ENCODE measurements at regions not wholly inside any gene's neighbourhood (a gene's known extent, or its start where the extent isn't known, plus 50 kb on each side); places are given as distances from the start of the nearest gene placed in this dataset.

DNA sequence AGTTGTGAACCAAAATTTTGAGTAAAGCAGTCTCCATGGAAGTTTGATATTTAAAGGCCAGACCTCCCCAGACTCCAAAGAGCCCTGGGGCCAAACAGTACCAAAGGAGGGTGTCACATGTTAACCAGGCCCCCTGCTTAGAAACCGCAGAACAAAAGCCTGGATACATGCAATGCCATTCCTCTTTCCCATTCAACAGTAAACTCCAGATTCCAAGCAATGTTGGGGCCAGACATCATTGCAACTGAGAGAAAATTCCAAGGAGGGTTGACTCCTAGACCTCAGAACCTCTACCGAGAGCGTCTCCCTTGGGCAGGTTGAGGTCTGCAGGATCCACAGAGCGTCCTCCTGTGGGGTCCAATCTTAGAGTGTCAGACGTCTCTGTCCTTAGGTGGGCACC is 404.4 kb upstream of the SYT4 start:
- no peak overlapping the region for H3K27ac ChIP-seq
- TF ChIP-seq, protein P1, sequence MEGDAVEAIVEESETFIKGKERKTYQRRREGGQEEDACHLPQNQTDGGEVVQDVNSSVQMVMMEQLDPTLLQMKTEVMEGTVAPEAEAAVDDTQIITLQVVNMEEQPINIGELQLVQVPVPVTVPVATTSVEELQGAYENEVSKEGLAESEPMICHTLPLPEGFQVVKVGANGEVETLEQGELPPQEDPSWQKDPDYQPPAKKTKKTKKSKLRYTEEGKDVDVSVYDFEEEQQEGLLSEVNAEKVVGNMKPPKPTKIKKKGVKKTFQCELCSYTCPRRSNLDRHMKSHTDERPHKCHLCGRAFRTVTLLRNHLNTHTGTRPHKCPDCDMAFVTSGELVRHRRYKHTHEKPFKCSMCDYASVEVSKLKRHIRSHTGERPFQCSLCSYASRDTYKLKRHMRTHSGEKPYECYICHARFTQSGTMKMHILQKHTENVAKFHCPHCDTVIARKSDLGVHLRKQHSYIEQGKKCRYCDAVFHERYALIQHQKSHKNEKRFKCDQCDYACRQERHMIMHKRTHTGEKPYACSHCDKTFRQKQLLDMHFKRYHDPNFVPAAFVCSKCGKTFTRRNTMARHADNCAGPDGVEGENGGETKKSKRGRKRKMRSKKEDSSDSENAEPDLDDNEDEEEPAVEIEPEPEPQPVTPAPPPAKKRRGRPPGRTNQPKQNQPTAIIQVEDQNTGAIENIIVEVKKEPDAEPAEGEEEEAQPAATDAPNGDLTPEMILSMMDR (IDR thresholded peaks at IDR 0.05) = no peak
- no peak for TF ChIP-seq POLR2A (IDR thresholded peaks at IDR 0.05)
- TF ChIP-seq EP300 (IDR thresholded peaks at IDR 0.05) = no peak
- TF ChIP-seq POLR2AphosphoS5 (IDR thresholded peaks at IDR 0.05) = no peak
- intact Hi-C loops (cut with DNase I; ENCODE audit: low total_unique reads) = no loop called here
- 82 to 95% (median 88%) methylated on average over 5 of the region's 5 CpGs for WGBS, 5 donors
- H3K4me1 ChIP-seq = no peaks in the 10 kb centered on the region
- DNase-seq = no peak
- no peaks in the 10 kb centered on the region for H3K36me3 ChIP-seq
- no peaks in the 10 kb centered on the region for H3K9me3 ChIP-seq
- H3K4me3 ChIP-seq = no peak overlapping the region
- no peaks in the 10 kb centered on the region for H3K27me3 ChIP-seq

DNA sequence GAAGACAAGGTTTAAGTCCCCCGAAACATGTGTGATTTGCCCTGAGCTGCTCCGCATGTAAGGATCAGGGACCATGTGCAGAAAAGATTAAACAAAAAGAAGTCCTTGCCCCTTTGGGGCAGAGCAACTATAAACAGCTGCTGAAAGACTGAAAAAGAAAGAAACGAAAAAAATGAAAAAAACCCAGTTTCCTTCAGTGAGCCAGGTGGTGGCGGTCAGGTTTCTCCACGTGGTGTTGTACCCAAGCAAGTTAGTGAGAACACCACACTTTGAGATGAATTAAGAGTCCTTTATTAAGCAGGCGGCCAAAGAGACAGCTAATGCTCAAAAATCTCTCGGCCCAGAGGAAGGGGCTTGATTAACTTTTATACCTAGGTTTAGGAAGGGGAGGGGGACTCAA is 404.9 kb upstream of the SYT4 start:
- intact Hi-C loops (cut with DNase I; ENCODE audit: low total_unique reads) = no loop called here
- no peaks in the 10 kb centered on the region for H3K4me1 ChIP-seq
- no peaks in the 10 kb centered on the region for H3K9me3 ChIP-seq
- H3K27me3 ChIP-seq = no peaks in the 10 kb centered on the region
- H3K4me3 ChIP-seq = no peak overlapping the region
- no peak overlapping the region for H3K27ac ChIP-seq
- 86 to 89% (median 89%) methylated on average over 7 of the region's 7 CpGs for WGBS, 5 donors
- no peak for DNase-seq
- no peaks in the 10 kb centered on the region for H3K36me3 ChIP-seq
- TF ChIP-seq POLR2AphosphoS5 (IDR thresholded peaks at IDR 0.05) (no peak), POLR2A (IDR thresholded peaks at IDR 0.05) (no peak), EP300 (IDR thresholded peaks at IDR 0.05) (no peak)
- TF ChIP-seq, protein P1 (IDR thresholded peaks at IDR 0.05) = no peak

DNA sequence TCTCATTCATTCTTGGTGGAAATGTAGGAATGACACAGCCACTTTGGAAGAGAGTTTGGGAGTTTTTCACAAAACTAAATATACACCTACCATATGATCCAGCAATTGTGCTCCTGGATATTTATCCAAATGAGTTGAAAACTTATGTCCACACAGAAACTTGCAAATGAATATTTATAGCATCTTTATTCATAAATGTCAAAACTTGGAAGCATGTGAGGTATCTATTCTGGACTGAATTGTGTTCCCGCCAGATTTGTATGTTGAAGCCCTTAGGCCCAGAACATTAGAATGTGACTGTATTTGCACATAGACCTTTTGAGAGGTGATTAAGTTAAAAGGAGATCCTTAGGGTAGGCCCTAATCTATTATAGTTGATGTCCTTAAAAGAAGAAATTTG is 409.4 kb upstream of the SYT4 start:
- no peak overlapping the region for H3K4me3 ChIP-seq
- no peaks in the 10 kb centered on the region for H3K4me1 ChIP-seq
- no peaks in the 10 kb centered on the region for H3K36me3 ChIP-seq
- intact Hi-C loops (cut with DNase I; ENCODE audit: low total_unique reads) = no loop called here
- H3K27me3 ChIP-seq = no peaks in the 10 kb centered on the region
- H3K9me3 ChIP-seq = peaks cover 0 to 10% (median 3%) of the 10 kb centered on the region in 4 donors
- no peak for DNase-seq
- no peak overlapping the region for H3K27ac ChIP-seq
- WGBS, 5 donors = 92 to 100% (median 95%) methylated on average over 1 of the region's 1 CpG
- TF ChIP-seq POLR2AphosphoS5 (IDR thresholded peaks at IDR 0.05) (no peak), POLR2A (IDR thresholded peaks at IDR 0.05) (no peak), EP300 (IDR thresholded peaks at IDR 0.05) (no peak)
- TF ChIP-seq, protein P1 (IDR thresholded peaks at IDR 0.05) = no peak

DNA sequence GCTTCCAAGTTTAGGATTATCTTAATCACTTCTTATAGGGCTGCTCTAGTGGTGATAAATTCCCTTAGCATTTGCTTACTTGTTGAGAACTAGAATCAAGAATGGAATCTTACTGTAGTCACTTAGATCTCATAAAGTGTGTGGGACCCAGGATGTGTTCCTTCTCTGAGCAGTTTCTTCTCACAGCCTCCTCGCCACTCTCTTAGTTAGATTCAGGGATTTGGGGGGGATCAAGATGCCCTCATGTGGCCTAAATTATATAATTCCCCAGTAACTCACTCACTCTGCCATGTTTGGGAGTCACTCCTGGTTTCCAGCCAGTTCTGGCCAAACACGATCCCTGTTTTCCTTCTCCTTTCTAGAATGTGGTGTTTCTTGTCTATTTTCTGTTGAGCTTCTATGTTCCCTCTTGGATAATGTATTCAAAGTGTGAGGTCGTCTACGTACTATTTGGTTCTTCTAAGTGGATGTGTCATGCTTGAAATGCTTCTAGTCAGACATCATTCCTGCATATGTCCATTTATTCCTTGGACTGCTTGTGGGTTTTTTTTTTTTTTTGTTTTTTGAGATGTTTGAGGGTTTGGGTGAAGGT is 414.9 kb upstream of the SYT4 start:
- Histone ChIP-seq H3K4me3 (no peak overlapping the region), H3K27me3 (no peaks in the 10 kb centered on the region), H3K4me1 (no peaks in the 10 kb centered on the region), H3K9me3 (peaks cover 0 to 10% (median 3%) of the 10 kb centered on the region in 4 donors), H3K36me3 (no peaks in the 10 kb centered on the region), H3K27ac (no peak overlapping the region)
- no peak for DNase-seq
- intact Hi-C loops (cut with DNase I; ENCODE audit: low total_unique reads) = no loop called here
- WGBS, 5 donors = 75 to 85% (median 80%) methylated on average over 4 of the region's 4 CpGs
- no peak for TF ChIP-seq POLR2A (IDR thresholded peaks at IDR 0.05)
- no peak for TF ChIP-seq POLR2AphosphoS5 (IDR thresholded peaks at IDR 0.05)
- TF ChIP-seq, protein P1 (IDR thresholded peaks at IDR 0.05) = no peak
- no peak for TF ChIP-seq EP300 (IDR thresholded peaks at IDR 0.05)
